Osteoblast (primary cell): ENCODE measurements at regions not wholly inside any gene's neighbourhood (a gene's known extent, or its start where the extent isn't known, plus 50 kb on each side); places are given as distances from the start of the nearest gene placed in this dataset.

Experiments
- DNase-seq: peaks from one replicate; pipeline ENCODE4 v3.0.0; 2011; ENCODE audit warnings: low spot score, mixed read lengths; ENCODE audit not compliant: insufficient read length; ENCODE audit errors: missing footprints
- H2AFZ ChIP-seq: 2 replicates; pipeline ENCODE4 v1.6.0; 2011; ENCODE audit warnings: mild to moderate bottlenecking, low read length
- H3K27ac ChIP-seq: 2 replicates; pipeline ENCODE4 v1.5.1; 2011; ENCODE audit warnings: mild to moderate bottlenecking, low read depth, low read length, moderate library complexity
- H3K27me3 ChIP-seq: 2 replicates; pipeline ENCODE4 v1.6.0; 2012; ENCODE audit warnings: mild to moderate bottlenecking, control low read depth, inconsistent platforms, low read length, moderate library complexity; ENCODE audit not compliant: insufficient read depth
- H3K36me3 ChIP-seq: 2 replicates; pipeline ENCODE4 v1.5.1; 2011; ENCODE audit warnings: mild to moderate bottlenecking, low read length, control low read depth, moderate library complexity; ENCODE audit not compliant: insufficient read depth
- H3K4me1 ChIP-seq: 2 replicates; pipeline ENCODE4 v1.5.1; 2011; ENCODE audit warnings: mild to moderate bottlenecking, low read length, control low read depth, moderate library complexity; ENCODE audit not compliant: insufficient read depth
- H3K4me2 ChIP-seq: 2 replicates; pipeline ENCODE4 v1.6.0; 2011; ENCODE audit warnings: mild to moderate bottlenecking, low read length; ENCODE audit not compliant: insufficient read depth
- H3K4me3 ChIP-seq: fragments of 200-600 bp; sonication (generic); 3 replicates; pipeline ENCODE4 v1.5.1; 2012; ENCODE audit warnings: mild to moderate bottlenecking, low read length, inconsistent platforms; ENCODE audit not compliant: insufficient read depth
- H3K79me2 ChIP-seq: 2 replicates; pipeline ENCODE4 v1.6.0; 2012; ENCODE audit warnings: mild to moderate bottlenecking, low read length, control low read depth, inconsistent platforms; ENCODE audit not compliant: insufficient read depth
- H3K9me3 ChIP-seq: 2 replicates; pipeline ENCODE4 v1.5.1; 2011; ENCODE audit warnings: low read depth, low read length, control low read depth
- H4K20me1 ChIP-seq: 2 replicates; pipeline ENCODE4 v1.6.0; 2012; ENCODE audit warnings: mild to moderate bottlenecking, low read length, control low read depth; ENCODE audit not compliant: insufficient read depth
- CTCF ChIP-seq: IDR thresholded peaks from 2 replicates; pipeline ENCODE4 v1.5.1; 2011; ENCODE audit warnings: mild to moderate bottlenecking, low read depth, low read length, moderate library complexity; ENCODE audit errors: extremely low read depth

- Histone ChIP-seq H3K27ac (no peak overlapping the region), H3K4me3 (no peak overlapping the region), H3K4me1 (no peaks in the 10 kb centered on the region), H4K20me1 (no peaks in the 10 kb centered on the region), H3K4me2 (no peak overlapping the region), H3K36me3 (no peaks in the 10 kb centered on the region), H3K9me3 (no peaks in the 10 kb centered on the region), H3K27me3 (no peaks in the 10 kb centered on the region), H3K79me2 (no peaks in the 10 kb centered on the region), H2AFZ (no peak overlapping the region)
- TF ChIP-seq CTCF = no peak
- DNase-seq = no peak
Measured at GRCh38 chr10:65231148-65231547, 1694.7 kb upstream of the LRRTM3 start.

- no peak overlapping the region for H2AFZ ChIP-seq
- H3K4me3 ChIP-seq = no peak overlapping the region
- no peaks in the 10 kb centered on the region for H3K36me3 ChIP-seq
- no peaks in the 10 kb centered on the region for H3K27me3 ChIP-seq
- H3K79me2 ChIP-seq = no peaks in the 10 kb centered on the region
- TF ChIP-seq CTCF = no peak
- H3K4me1 ChIP-seq = no peaks in the 10 kb centered on the region
- H3K9me3 ChIP-seq = no peaks in the 10 kb centered on the region
- no peak for DNase-seq
- H3K4me2 ChIP-seq = no peak overlapping the region
- no peak overlapping the region for H3K27ac ChIP-seq
- no peaks in the 10 kb centered on the region for H4K20me1 ChIP-seq
Measured at GRCh38 chr10:65234261-65234660, 1691.6 kb upstream of the LRRTM3 start.

GRCh38 chr10:65235266-65235665 lies 1690.6 kb upstream of the LRRTM3 start:
- H3K79me2 ChIP-seq = no peaks in the 10 kb centered on the region
- H3K36me3 ChIP-seq = no peaks in the 10 kb centered on the region
- no peak overlapping the region for H2AFZ ChIP-seq
- H4K20me1 ChIP-seq = no peaks in the 10 kb centered on the region
- no peak overlapping the region for H3K4me3 ChIP-seq
- H3K27me3 ChIP-seq = no peaks in the 10 kb centered on the region
- H3K9me3 ChIP-seq = no peaks in the 10 kb centered on the region
- no peak for DNase-seq
- TF ChIP-seq CTCF = no peak
- H3K4me1 ChIP-seq = no peaks in the 10 kb centered on the region
- no peak overlapping the region for H3K4me2 ChIP-seq
- H3K27ac ChIP-seq = no peak overlapping the region

GRCh38 chr10:65235846-65236245 lies 1690.0 kb upstream of the LRRTM3 start:
- Histone ChIP-seq H3K36me3 (no peaks in the 10 kb centered on the region), H3K4me3 (no peak overlapping the region), H3K9me3 (no peaks in the 10 kb centered on the region), H3K4me1 (no peaks in the 10 kb centered on the region), H3K79me2 (no peaks in the 10 kb centered on the region), H3K27me3 (no peaks in the 10 kb centered on the region), H2AFZ (no peak overlapping the region), H3K27ac (no peak overlapping the region), H3K4me2 (no peak overlapping the region), H4K20me1 (no peaks in the 10 kb centered on the region)
- DNase-seq = no peak
- no peak for TF ChIP-seq CTCF
